IMR-90 (cell line): ENCODE measurements at regions not wholly inside any gene's neighbourhood (a gene's known extent, or its start where the extent isn't known, plus 50 kb on each side); places are given as distances from the start of the nearest gene placed in this dataset.

Experiments used
- ATAC-seq: fragments of 200-7000 bp; cut with Tn5 transposase; 2 replicates; pipeline ENCODE4 v1.9.1; 2020; ENCODE audit warnings: low read depth, mild to moderate bottlenecking, moderate library complexity
- BruUV-seq: library from RNA; stranded (reverse); fragments of 400-500 nt; replicated peaks from 2 replicates; lab custom pipeline; 2021; lab: Mats Ljungman, UMichigan
- CTCF ChIA-PET: fragments of 300-600 bp; formaldehyde crosslinking; extraction: SDS; loops from one replicate; lab custom pipeline; 2021; ENCODE audit warnings: antibody characterized with exemption; lab: Yijun Ruan, JAX
- POLR2A ChIA-PET: fragments of 300-600 bp; sonication (Branson Sonifier 250); formaldehyde crosslinking; loops from one replicate; lab custom pipeline; 2022; ENCODE audit warnings: antibody characterized with exemption; ENCODE audit not compliant: unreplicated experiment; lab: Charles Lee
- DNase-seq: peaks from one replicate; pipeline ENCODE4 v3.0.0; 2013
- H2AFZ ChIP-seq: replicated peaks from 2 replicates; pipeline ENCODE3; 2013; ENCODE audit warnings: low read length, mild to moderate bottlenecking; ENCODE audit not compliant: poor library complexity
- H2AK5ac ChIP-seq: 2 replicates; pipeline ENCODE4 v1.6.1; 2013; ENCODE audit warnings: low read depth, low read length, inconsistent platforms
- H2AK9ac ChIP-seq: replicated peaks from 2 replicates; pipeline ENCODE3; 2013; ENCODE audit warnings: mild to moderate bottlenecking, low read depth, low read length, moderate library complexity; ENCODE audit not compliant: poor library complexity
- H2BK120ac ChIP-seq: 2 replicates; pipeline ENCODE4 v1.6.1; 2013; ENCODE audit warnings: low read depth, low read length, inconsistent platforms
- H2BK15ac ChIP-seq: 3 replicates; pipeline ENCODE4 v1.6.1; 2013; ENCODE audit warnings: low read depth, low read length, inconsistent platforms
- H2BK20ac ChIP-seq: 2 replicates; pipeline ENCODE4 v1.6.1; 2013; ENCODE audit warnings: low read depth, mild to moderate bottlenecking, inconsistent platforms, low read length, moderate library complexity
- H2BK5ac ChIP-seq: 2 replicates; pipeline ENCODE4 v1.6.1; 2013; ENCODE audit warnings: mild to moderate bottlenecking, low read depth, low read length, inconsistent platforms; ENCODE audit not compliant: poor library complexity, severe bottlenecking
- H3K14ac ChIP-seq: replicated peaks from 2 replicates; pipeline ENCODE4 v1.6.1; 2013; ENCODE audit warnings: low read depth, low read length, inconsistent platforms
- H3K18ac ChIP-seq: 2 replicates; pipeline ENCODE4 v1.6.1; 2013; ENCODE audit warnings: low read depth, low read length, control low read depth
- H3K23ac ChIP-seq: 2 replicates; pipeline ENCODE4 v1.6.1; 2013; ENCODE audit warnings: low read depth, low read length, inconsistent platforms
- H3K27ac ChIP-seq: 2 replicates; pipeline ENCODE4 v1.5.1; 2013; ENCODE audit warnings: mild to moderate bottlenecking, control low read depth, low read length; ENCODE audit not compliant: insufficient read depth
- H3K27me3 ChIP-seq: 2 replicates; pipeline ENCODE4 v1.6.1; 2013; ENCODE audit warnings: low read length; ENCODE audit not compliant: control insufficient read depth, insufficient read depth
- H3K36me3 ChIP-seq: 2 replicates; pipeline ENCODE4 v1.6.1; 2013; ENCODE audit warnings: low read length, mixed read lengths; ENCODE audit not compliant: control insufficient read depth, insufficient read depth
- H3K4ac ChIP-seq: 2 replicates; pipeline ENCODE4 v1.6.1; 2013; ENCODE audit warnings: low read depth, low read length, inconsistent platforms
- H3K4me1 ChIP-seq: 2 replicates; pipeline ENCODE4 v1.6.1; 2013; ENCODE audit warnings: low read length, mixed read lengths; ENCODE audit not compliant: control insufficient read depth, insufficient read depth
- H3K4me2 ChIP-seq: 2 replicates; pipeline ENCODE4 v1.6.1; 2013; ENCODE audit warnings: low read depth, mild to moderate bottlenecking, control low read depth, low read length, moderate library complexity
- H3K4me3 ChIP-seq: 2 replicates; pipeline ENCODE4 v1.5.1; 2013; ENCODE audit warnings: low read depth, mild to moderate bottlenecking, control low read depth, low read length, moderate library complexity; ENCODE audit not compliant: insufficient read depth
- H3K56ac ChIP-seq: 2 replicates; pipeline ENCODE4 v1.6.1; 2013; ENCODE audit warnings: low read length, inconsistent platforms; ENCODE audit not compliant: insufficient read depth; ENCODE audit errors: extremely low read depth
- H3K79me1 ChIP-seq, 2 experiments: 2 replicates each; pipeline ENCODE4 v1.6.1; 2013; ENCODE audit warnings: low read length in 2 of 2, inconsistent platforms in 1 of 2, low read depth in 1 of 2
- H3K9ac ChIP-seq: 2 replicates; pipeline ENCODE4 v1.6.1; 2013; ENCODE audit warnings: low read depth, low read length, control low read depth
- H3K9me1 ChIP-seq: 2 replicates; pipeline ENCODE4 v1.6.1; 2013; ENCODE audit warnings: low read length, inconsistent platforms; ENCODE audit not compliant: insufficient read depth
- H3K9me3 ChIP-seq: 2 replicates; pipeline ENCODE4 v1.6.1; 2013; ENCODE audit warnings: low read length; ENCODE audit not compliant: control insufficient read depth, insufficient read depth
- H4K20me1 ChIP-seq: 2 replicates; pipeline ENCODE4 v1.6.1; 2013; ENCODE audit warnings: low read length, inconsistent platforms; ENCODE audit not compliant: insufficient read depth
- H4K5ac ChIP-seq: 2 replicates; pipeline ENCODE4 v1.6.1; 2013; ENCODE audit warnings: mild to moderate bottlenecking, low read depth, low read length, control low read depth
- H4K8ac ChIP-seq, 2 experiments: 2 replicates each; pipeline ENCODE4 v1.6.1; 2013; ENCODE audit warnings: low read depth in 2 of 2, low read length in 2 of 2, control low read depth in 1 of 2, inconsistent platforms in 1 of 2
- H4K91ac ChIP-seq: 2 replicates; pipeline ENCODE4 v1.6.1; 2013; ENCODE audit warnings: low read depth, low read length, inconsistent platforms; ENCODE audit not compliant: insufficient read depth
- BHLHE40 ChIP-seq: fragments of 150-350 bp; IDR thresholded peaks from 2 replicates; pipeline ENCODE4 v1.6.1; 2016; ENCODE audit warnings: mild to moderate bottlenecking, low read depth, low read length
- CEBPB ChIP-seq: IDR thresholded peaks from 2 replicates; pipeline ENCODE4 v1.6.1; 2012; ENCODE audit warnings: low read depth, low read length, improper control_type of control experiment
- CHD1 ChIP-seq: IDR thresholded peaks from 2 replicates; pipeline ENCODE4 v1.6.1; 2012; ENCODE audit warnings: low read depth, low read length, improper control_type of control experiment
- CTCF ChIP-seq: conservative IDR thresholded peaks from 2 replicates; pipeline ENCODE4 v1.5.1; 2012; ENCODE audit warnings: mild to moderate bottlenecking, low read depth, low read length, improper control_type of control experiment
- ELK1 ChIP-seq: fragments of 150-350 bp; IDR thresholded peaks from 2 replicates; pipeline ENCODE4 v1.6.1; 2016; ENCODE audit warnings: low read depth, mild to moderate bottlenecking, low read length, moderate library complexity, borderline replicate concordance
- FOS ChIP-seq: fragments of 150-350 bp; IDR thresholded peaks from 2 replicates; pipeline ENCODE4 v1.6.1; 2016; ENCODE audit warnings: low read depth, low read length
- MAFK ChIP-seq: IDR thresholded peaks from 2 replicates; pipeline ENCODE4 v1.6.1; 2012; ENCODE audit warnings: low read depth, low read length, improper control_type of control experiment
- MAZ ChIP-seq: IDR thresholded peaks from 2 replicates; pipeline ENCODE4 v1.6.1; 2012; ENCODE audit warnings: low read depth, mild to moderate bottlenecking, low read length, improper control_type of control experiment, moderate library complexity, borderline replicate concordance
- MXI1 ChIP-seq: IDR thresholded peaks from 2 replicates; pipeline ENCODE4 v1.6.1; 2012; ENCODE audit warnings: low read depth, mild to moderate bottlenecking, low read length, moderate library complexity, borderline replicate concordance
- NFE2L2 ChIP-seq: fragments of 150-350 bp; IDR thresholded peaks from 2 replicates; pipeline ENCODE4 v1.6.1; 2016; ENCODE audit warnings: low read depth, mild to moderate bottlenecking, low read length
- POLR2A ChIP-seq: IDR thresholded peaks from 2 replicates; pipeline ENCODE4 v1.6.1; 2012; ENCODE audit warnings: mild to moderate bottlenecking, low read depth, low read length
- RAD21 ChIP-seq: IDR thresholded peaks from 2 replicates; pipeline ENCODE4 v1.6.1; 2012; ENCODE audit warnings: low read length, improper control_type of control experiment
- RCOR1 ChIP-seq: IDR thresholded peaks from 2 replicates; pipeline ENCODE4 v1.6.1; 2012; ENCODE audit warnings: mild to moderate bottlenecking, low read length, improper control_type of control experiment; ENCODE audit not compliant: insufficient replicate concordance
- RFX5 ChIP-seq: IDR thresholded peaks from 2 replicates; pipeline ENCODE4 v1.8.0; 2012; ENCODE audit warnings: low read depth, mild to moderate bottlenecking, low read length, moderate library complexity
- SMC3 ChIP-seq: fragments of 150-350 bp; IDR thresholded peaks from 2 replicates; pipeline ENCODE4 v1.6.1; 2016; ENCODE audit warnings: low read depth, mild to moderate bottlenecking, antibody characterized with exemption, low read length, moderate library complexity
- USF2 ChIP-seq: fragments of 150-350 bp; IDR thresholded peaks from 2 replicates; pipeline ENCODE4 v1.6.1; 2017; ENCODE audit warnings: mild to moderate bottlenecking, antibody characterized with exemption, low read length, low read depth
- WGBS, 2 experiments: methylation state at CpG; one replicate each; pipeline versions ENCODE4 v1.1.5 to v1.1.7; 2013; ENCODE audit warnings: missing lambda C conversion rate in 2 of 2; ENCODE audit not compliant: insufficient read length in 1 of 2; ENCODE audit errors: extremely low coverage in 2 of 2; 5-methylcytosine and 5-hydroxymethylcytosine counted together
- dilution Hi-C: fragments of 300-500 bp; cut with HindIII; formaldehyde crosslinking; loops from one replicate; pipeline ENCODE4 v1.14.3; 2018; ENCODE audit warnings: low sequenced_read_pairs; ENCODE audit not compliant: unreplicated experiment
- in situ Hi-C: fragments of 300-500 bp; cut with MboI; formaldehyde crosslinking; loops from 3 replicates; pipeline ENCODE4 v1.14.3; 2019; ENCODE audit warnings: low sequenced_read_pairs, inconsistent platforms, mixed read lengths
- intact Hi-C: fragments of 100-400 bp; cut with micrococcal nuclease; formaldehyde crosslinking; loops from 2 replicates; pipeline ENCODE4 v1.10.0; 2022

GRCh38 chr3:70840106-70840870 is 527.9 kb upstream of the MDFIC2 start:
- no TSS peak for BruUV-seq
- Histone ChIP-seq H2AK5ac (no peak overlapping the region; the same call in 1 of the 2 replicates), H3K27me3 (no peaks in the 10 kb centered on the region), H2BK15ac (no peak overlapping the region), H3K4me2 (no peak overlapping the region), H3K9ac (no peak overlapping the region), H4K91ac (no peak overlapping the region), H2AK9ac (no peak overlapping the region), H3K36me3 (no peaks in the 10 kb centered on the region), H2AFZ (no peak overlapping the region), H4K8ac (no peak overlapping the region), H2BK5ac (no peak overlapping the region), H3K23ac (no peak overlapping the region), H3K14ac (no peak overlapping the region), H2BK120ac (no peak overlapping the region), H3K27ac (no peak overlapping the region), H3K4me3 (no peak overlapping the region), H3K18ac (no peak overlapping the region), H4K5ac (no peak overlapping the region), H3K56ac (no peak overlapping the region), H3K9me1 (no peaks in the 10 kb centered on the region), H4K20me1 (no peaks in the 10 kb centered on the region), H3K9me3 (no peaks in the 10 kb centered on the region), H3K79me1 (no peaks in the 10 kb centered on the region), H3K4ac (no peak overlapping the region), H2BK20ac (no peak overlapping the region), H3K4me1 (peaks cover 3% of the 10 kb centered on the region; the same call in 1 of the 2 replicates)
- dilution Hi-C loops: no loop called here
- ChIA-PET CTCF (no interaction called here), POLR2A (no interaction called here)
- intact Hi-C loops: no loop called here
- WGBS, 2 experiments: no CpG with 5 or more reads among the region's 4 CpGs
- TF ChIP-seq NFE2L2 (no peak), MAZ (no peak), SMC3 (no peak), ELK1 (no peak), MAFK (no peak), RFX5 (no peak), CEBPB (no peak), CHD1 (no peak), CTCF (no peak), MXI1 (no peak), POLR2A (no peak), BHLHE40 (no peak), USF2 (no peak), RAD21 (no peak), RCOR1 (no peak), FOS (no peak)
- DNase-seq (peak; percentile 23), ATAC-seq (no peak)
- in situ Hi-C loops: no loop called here
